IPS DF 6.9 (cell line): ENCODE measurements at regions not wholly inside any gene's neighbourhood (a gene's known extent, or its start where the extent isn't known, plus 50 kb on each side); places are given as distances from the start of the nearest gene placed in this dataset.

Source experiments
- DNase-seq: peaks from one replicate; pipeline ENCODE4 v3.0.0-alpha.2; 2013; ENCODE audit warnings: low read depth, low spot score
- H3K27ac ChIP-seq: one replicate; pipeline ENCODE4 v1.5.1; 2013; ENCODE audit warnings: low read length, control low read depth
- H3K27me3 ChIP-seq: 2 replicates; pipeline ENCODE4 v1.6.1; 2013; ENCODE audit warnings: mild to moderate bottlenecking, low read length; ENCODE audit not compliant: control insufficient read depth, insufficient read depth
- H3K36me3 ChIP-seq: 2 replicates; pipeline ENCODE4 v1.6.1; 2013; ENCODE audit warnings: low read length; ENCODE audit not compliant: control insufficient read depth, insufficient read depth
- H3K4me1 ChIP-seq: 2 replicates; pipeline ENCODE4 v1.6.1; 2013; ENCODE audit warnings: low read length; ENCODE audit not compliant: control insufficient read depth, insufficient read depth
- H3K4me3 ChIP-seq: 2 replicates; pipeline ENCODE4 v1.5.1; 2013; ENCODE audit warnings: mild to moderate bottlenecking, low read length
- H3K9me3 ChIP-seq: 2 replicates; pipeline ENCODE4 v1.6.1; 2013; ENCODE audit warnings: low read length, inconsistent platforms; ENCODE audit not compliant: control insufficient read depth, insufficient read depth
- WGBS: extraction: QIAGEN DNeasy Blood & Tissue Kit; methylation state at CpG from one replicate; pipeline ENCODE4 v1.1.7; 2013; ENCODE audit warnings: mixed read lengths, missing lambda C conversion rate; ENCODE audit not compliant: insufficient read length, insufficient coverage; 5-methylcytosine and 5-hydroxymethylcytosine counted together

DNA sequence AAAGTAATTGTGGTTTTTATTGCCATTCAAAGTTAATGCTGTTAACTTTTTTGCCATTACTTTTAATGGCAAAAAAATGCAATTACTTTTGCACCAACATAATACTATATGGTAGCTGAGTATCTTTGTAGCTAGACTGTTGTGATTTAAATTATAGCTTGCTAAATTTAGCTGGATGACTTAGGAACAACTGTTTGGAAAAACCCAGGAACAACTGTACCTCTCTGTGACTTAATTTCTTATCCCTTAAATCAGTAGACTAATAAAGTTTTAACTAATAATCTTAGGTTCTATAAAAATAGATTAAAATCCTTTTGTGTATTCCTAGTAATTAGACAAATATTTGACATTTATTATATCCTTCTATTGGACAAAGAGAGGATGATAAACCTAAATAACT lies 268.2 kb downstream of the TENT5A start:
- no peaks in the 10 kb centered on the region for H3K36me3 ChIP-seq
- DNase-seq, result no peak
- H3K4me1 ChIP-seq, result no peaks in the 10 kb centered on the region
- no peaks in the 10 kb centered on the region for H3K9me3 ChIP-seq
- H3K27ac ChIP-seq, result no peak overlapping the region
- H3K4me3 ChIP-seq, result no peak overlapping the region
- no peaks in the 10 kb centered on the region for H3K27me3 ChIP-seq

GRCh38 chr6:81480139-81480538 lies 272.3 kb downstream of the TENT5A start:
- H3K36me3 ChIP-seq, result no peaks in the 10 kb centered on the region
- DNase-seq, result no peak
- no peak overlapping the region for H3K27ac ChIP-seq
- H3K4me1 ChIP-seq, result no peaks in the 10 kb centered on the region
- H3K4me3 ChIP-seq, result no peak overlapping the region
- no peaks in the 10 kb centered on the region for H3K27me3 ChIP-seq
- H3K9me3 ChIP-seq, result no peaks in the 10 kb centered on the region

DNA sequence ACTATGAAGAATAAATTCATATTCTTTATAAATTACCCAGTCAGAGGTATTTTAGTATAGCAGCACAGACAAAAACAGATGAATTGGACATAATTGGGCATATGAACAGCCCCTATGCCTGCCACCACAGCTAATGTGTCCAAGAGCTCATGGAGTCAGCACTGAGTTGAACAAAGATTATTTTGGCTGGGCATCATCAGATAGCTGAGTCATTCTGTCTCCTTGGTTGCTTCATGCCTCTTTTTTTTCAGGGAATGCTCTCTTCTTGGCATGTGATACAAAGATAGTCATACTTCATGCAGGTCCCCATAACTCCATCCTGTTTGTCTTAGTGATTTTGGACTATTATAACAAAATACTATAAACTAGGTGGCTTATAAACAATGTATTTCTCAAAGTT lies 275.6 kb downstream of the TENT5A start:
- H3K27ac ChIP-seq, result no peak overlapping the region
- no peaks in the 10 kb centered on the region for H3K27me3 ChIP-seq
- no peaks in the 10 kb centered on the region for H3K4me1 ChIP-seq
- H3K9me3 ChIP-seq, result no peaks in the 10 kb centered on the region
- DNase-seq, result no peak
- H3K4me3 ChIP-seq, result no peak overlapping the region
- H3K36me3 ChIP-seq, result no peaks in the 10 kb centered on the region

DNA sequence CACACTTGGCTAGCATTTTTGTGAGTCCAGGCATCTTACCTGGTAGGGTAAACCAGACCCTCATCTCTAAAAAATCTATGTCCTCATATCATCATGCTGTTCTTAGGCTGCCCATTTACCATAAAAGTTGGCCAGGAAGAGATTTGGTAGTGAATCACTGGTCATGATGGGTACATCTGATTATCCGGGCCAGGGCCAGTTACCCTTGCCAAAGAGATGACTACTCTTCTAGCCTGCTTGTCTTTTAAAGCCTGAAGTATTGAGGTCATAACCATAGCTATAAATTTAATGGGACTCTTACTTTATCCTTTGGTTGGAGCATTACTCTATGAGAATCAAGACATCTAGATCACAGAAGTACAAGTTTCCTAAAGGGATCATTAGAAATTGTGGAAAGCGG lies 276.8 kb downstream of the TENT5A start:
- Histone ChIP-seq H3K9me3 (no peaks in the 10 kb centered on the region), H3K4me1 (no peaks in the 10 kb centered on the region), H3K4me3 (no peak overlapping the region), H3K27me3 (no peaks in the 10 kb centered on the region), H3K36me3 (no peaks in the 10 kb centered on the region), H3K27ac (no peak overlapping the region)
- WGBS, result no CpG with 5 or more reads among the region's 2 CpGs
- no peak for DNase-seq

DNA sequence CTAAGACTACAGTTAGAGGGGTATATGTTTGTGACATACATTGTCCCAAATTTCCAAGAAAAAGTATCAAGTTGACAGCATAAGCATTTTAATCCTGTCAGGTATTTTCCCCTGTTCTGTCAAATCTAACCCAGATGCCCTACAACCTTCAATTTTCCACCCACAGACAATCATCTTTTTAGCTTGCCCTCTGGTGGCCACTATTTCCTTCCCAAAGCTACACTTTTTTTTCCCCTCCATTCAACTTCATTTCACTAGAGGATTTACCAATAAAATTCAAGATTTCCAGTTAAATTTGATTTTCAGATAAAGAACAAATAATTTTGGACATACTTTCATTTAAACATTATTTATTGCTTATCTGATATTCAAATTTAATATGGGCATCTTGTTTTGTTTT lies 286.6 kb downstream of the TENT5A start:
- Histone ChIP-seq H3K27ac (no peak overlapping the region), H3K36me3 (no peaks in the 10 kb centered on the region), H3K4me3 (no peak overlapping the region), H3K9me3 (no peaks in the 10 kb centered on the region), H3K27me3 (no peaks in the 10 kb centered on the region), H3K4me1 (no peaks in the 10 kb centered on the region)
- DNase-seq, result no peak

GRCh38 chr6:81456416-81456815 lies 296.1 kb downstream of the TENT5A start:
- no peaks in the 10 kb centered on the region for H3K9me3 ChIP-seq
- no peak for DNase-seq
- H3K27ac ChIP-seq, result no peak overlapping the region
- H3K36me3 ChIP-seq, result no peaks in the 10 kb centered on the region
- no peaks in the 10 kb centered on the region for H3K4me1 ChIP-seq
- no peak overlapping the region for H3K4me3 ChIP-seq
- WGBS, result no CpG with 5 or more reads among the region's 2 CpGs
- no peaks in the 10 kb centered on the region for H3K27me3 ChIP-seq

- DNase-seq, result no peak
- no CpG with 5 or more reads among the region's 1 CpG for WGBS
Observed at GRCh38 chr6:81455641-81456040, 296.8 kb downstream of the TENT5A start.

DNA sequence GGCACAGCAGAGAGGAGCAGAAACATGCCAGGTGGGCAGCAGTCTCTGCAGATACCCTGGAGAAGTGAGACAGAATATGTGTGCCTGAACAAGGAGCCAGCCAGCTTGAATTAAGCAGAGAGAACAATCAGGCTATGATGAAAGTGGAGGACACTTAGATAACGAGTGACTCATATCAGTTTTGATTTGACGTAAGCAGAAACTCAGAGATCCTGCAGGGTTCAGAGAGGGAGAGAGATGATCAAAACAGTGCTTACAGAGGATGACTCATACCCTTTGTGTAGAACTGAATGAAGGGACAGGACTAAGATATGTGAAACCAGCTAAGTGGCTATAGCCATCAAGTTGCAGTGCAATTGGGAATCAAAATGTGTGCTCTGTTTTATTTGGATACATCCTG lies 300.7 kb downstream of the TENT5A start:
- no peak overlapping the region for H3K4me3 ChIP-seq
- WGBS, result no CpG with 5 or more reads among the region's 2 CpGs
- no peaks in the 10 kb centered on the region for H3K36me3 ChIP-seq
- H3K27me3 ChIP-seq, result no peaks in the 10 kb centered on the region
- no peaks in the 10 kb centered on the region for H3K4me1 ChIP-seq
- DNase-seq, result no peak
- H3K9me3 ChIP-seq, result no peaks in the 10 kb centered on the region
- no peak overlapping the region for H3K27ac ChIP-seq

More at GRCh38 chr6:81455641-81456040, 296.8 kb downstream of the TENT5A start:
- Histone ChIP-seq H3K4me1 (no peaks in the 10 kb centered on the region), H3K4me3 (no peak overlapping the region), H3K9me3 (no peaks in the 10 kb centered on the region), H3K36me3 (no peaks in the 10 kb centered on the region), H3K27ac (no peak overlapping the region), H3K27me3 (no peaks in the 10 kb centered on the region)

DNA sequence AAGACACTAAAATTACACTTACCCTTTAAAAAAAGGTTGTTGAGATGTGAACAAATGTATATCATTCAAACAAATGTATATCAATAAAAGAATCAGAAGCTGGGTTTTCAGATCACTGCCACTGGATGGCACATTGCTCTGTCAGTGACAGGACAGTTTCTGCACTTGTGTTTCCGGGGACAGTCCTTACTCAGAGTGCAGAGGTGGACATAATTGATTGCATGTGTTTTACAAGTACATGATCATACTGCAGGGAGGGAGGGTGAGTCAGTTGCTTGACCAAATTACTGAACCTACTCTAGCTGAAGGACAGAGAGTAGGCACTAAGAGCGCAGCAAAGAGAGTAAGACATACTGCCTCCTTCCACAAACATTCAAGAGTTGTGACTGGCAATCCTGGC lies 302.3 kb downstream of the TENT5A start:
- no CpG with 5 or more reads among the region's 2 CpGs for WGBS
- no peaks in the 10 kb centered on the region for H3K4me1 ChIP-seq
- H3K36me3 ChIP-seq, result no peaks in the 10 kb centered on the region
- no peak for DNase-seq
- no peaks in the 10 kb centered on the region for H3K9me3 ChIP-seq
- H3K27ac ChIP-seq, result no peak overlapping the region
- no peaks in the 10 kb centered on the region for H3K27me3 ChIP-seq
- H3K4me3 ChIP-seq, result no peak overlapping the region

GRCh38 chr6:81446509-81446908 lies 306.0 kb downstream of the TENT5A start:
- no peaks in the 10 kb centered on the region for H3K9me3 ChIP-seq
- no peaks in the 10 kb centered on the region for H3K4me1 ChIP-seq
- no peak overlapping the region for H3K4me3 ChIP-seq
- no peaks in the 10 kb centered on the region for H3K36me3 ChIP-seq
- WGBS, result no CpG with 5 or more reads among the region's 1 CpG
- H3K27ac ChIP-seq, result no peak overlapping the region
- DNase-seq, result no peak
- H3K27me3 ChIP-seq, result no peaks in the 10 kb centered on the region

DNA sequence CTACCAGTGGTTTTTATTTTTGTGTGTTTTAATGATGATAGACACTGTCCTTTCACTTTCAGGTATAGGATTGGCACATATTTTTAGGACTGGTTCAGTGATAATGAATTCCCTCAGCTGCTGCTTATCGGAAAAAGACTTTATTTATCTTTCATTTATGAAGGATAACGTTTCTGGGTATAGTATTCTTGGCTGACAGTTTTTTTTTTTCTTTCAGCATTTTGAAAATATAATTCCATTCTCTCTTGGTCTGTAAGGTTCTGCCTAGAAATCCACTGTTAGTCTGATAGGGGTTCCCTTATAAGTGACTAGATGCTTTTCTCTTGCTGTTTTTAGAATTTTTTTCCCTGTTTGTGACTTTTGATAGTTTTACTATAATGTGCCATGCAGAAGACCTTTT lies 313.1 kb downstream of the TENT5A start:
- Histone ChIP-seq H3K27ac (no peak overlapping the region), H3K4me1 (no peaks in the 10 kb centered on the region), H3K36me3 (no peaks in the 10 kb centered on the region), H3K27me3 (no peaks in the 10 kb centered on the region), H3K9me3 (no peaks in the 10 kb centered on the region), H3K4me3 (no peak overlapping the region)
- DNase-seq, result no peak
- WGBS, result no CpG with 5 or more reads among the region's 2 CpGs

DNA sequence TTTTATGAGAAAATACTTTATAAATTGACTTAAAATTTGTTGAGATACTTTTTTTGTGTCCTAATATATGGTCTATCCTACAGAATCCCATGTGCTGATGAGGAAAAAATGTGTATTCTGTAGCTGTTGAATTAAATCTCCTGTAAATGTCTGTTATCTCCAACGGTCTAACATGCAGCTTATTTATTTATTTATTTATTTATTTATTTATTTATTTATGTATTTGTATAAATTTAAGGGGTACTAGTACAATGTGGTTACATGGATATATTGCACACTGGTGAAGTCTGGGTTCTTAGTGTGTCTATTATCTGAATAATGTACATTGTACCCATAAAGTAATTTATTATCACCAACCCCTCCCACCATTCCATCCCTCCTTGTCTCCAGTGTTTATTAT lies 315.5 kb downstream of the TENT5A start:
- Histone ChIP-seq H3K4me3 (no peak overlapping the region), H3K4me1 (no peaks in the 10 kb centered on the region), H3K27me3 (no peaks in the 10 kb centered on the region), H3K27ac (no peak overlapping the region), H3K36me3 (no peaks in the 10 kb centered on the region), H3K9me3 (no peaks in the 10 kb centered on the region)
- no peak for DNase-seq
- no CpG with 5 or more reads among the region's 1 CpG for WGBS
